ENCODE measurements at regions not wholly inside any gene's neighbourhood (a gene's known extent, or its start where the extent isn't known, plus 50 kb on each side); places are given as distances from the start of the nearest gene placed in this dataset.

DNA sequence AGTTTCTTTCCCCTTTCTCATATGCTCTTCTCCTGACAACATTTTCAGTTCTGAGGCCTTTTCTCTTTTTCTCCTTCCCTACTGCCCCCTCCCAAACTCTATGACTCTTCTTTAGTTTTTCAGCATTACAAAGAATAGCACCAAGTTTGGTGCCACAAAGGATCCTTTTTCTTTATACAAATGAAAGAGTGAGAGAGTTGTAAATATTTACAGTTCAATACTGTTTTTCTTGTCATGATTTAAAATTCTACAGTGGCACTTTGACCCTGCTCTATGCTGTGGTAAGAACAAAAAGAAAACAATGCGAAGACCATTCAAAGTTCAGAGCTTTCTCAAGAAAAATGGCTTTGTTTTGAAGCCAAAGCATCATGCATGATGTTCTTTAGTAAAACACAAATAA lies 667.9 kb upstream of the SGO1 start:
- TF ChIP-seq, protein P1, sequence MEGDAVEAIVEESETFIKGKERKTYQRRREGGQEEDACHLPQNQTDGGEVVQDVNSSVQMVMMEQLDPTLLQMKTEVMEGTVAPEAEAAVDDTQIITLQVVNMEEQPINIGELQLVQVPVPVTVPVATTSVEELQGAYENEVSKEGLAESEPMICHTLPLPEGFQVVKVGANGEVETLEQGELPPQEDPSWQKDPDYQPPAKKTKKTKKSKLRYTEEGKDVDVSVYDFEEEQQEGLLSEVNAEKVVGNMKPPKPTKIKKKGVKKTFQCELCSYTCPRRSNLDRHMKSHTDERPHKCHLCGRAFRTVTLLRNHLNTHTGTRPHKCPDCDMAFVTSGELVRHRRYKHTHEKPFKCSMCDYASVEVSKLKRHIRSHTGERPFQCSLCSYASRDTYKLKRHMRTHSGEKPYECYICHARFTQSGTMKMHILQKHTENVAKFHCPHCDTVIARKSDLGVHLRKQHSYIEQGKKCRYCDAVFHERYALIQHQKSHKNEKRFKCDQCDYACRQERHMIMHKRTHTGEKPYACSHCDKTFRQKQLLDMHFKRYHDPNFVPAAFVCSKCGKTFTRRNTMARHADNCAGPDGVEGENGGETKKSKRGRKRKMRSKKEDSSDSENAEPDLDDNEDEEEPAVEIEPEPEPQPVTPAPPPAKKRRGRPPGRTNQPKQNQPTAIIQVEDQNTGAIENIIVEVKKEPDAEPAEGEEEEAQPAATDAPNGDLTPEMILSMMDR (IDR thresholded peaks at IDR 0.05; ENCODE audit: unreplicated experiment in 3 of 3): no peak

DNA sequence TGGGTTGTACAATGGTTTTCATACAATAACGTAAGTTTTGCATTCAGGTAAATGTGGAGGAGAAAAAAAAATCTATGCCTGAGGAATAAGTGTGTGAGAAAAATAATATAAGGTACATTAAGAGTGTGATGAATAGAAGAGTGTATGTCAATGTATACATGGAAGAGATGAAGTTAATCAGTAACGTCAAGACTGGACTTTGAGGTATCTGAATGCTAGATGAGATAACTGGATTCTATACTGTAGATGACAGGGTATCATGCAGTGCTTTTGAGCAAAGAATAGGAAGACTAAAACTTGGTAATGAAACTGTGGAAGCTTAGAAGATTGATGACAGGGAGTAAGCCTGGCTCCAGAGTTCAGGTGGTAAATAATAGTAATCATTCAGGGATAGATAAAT lies 666.7 kb upstream of the SGO1 start:
- Mint-ChIP-seq H3K27me3 (ENCODE audit: low read depth) (no peaks in the 10 kb centered on the region), H3K27ac (no peak overlapping the region), H3K36me3 (ENCODE audit: low read depth) (no peaks in the 10 kb centered on the region), H3K4me3 (no peak overlapping the region), H3K9me3 (no peaks in the 10 kb centered on the region), H3K4me1 (peaks cover 5% of the 10 kb centered on the region)
- TF ChIP-seq, protein P1 (IDR thresholded peaks at IDR 0.05; ENCODE audit: unreplicated experiment in 3 of 3): no peak

More for the DNA sequence above, 667.9 kb upstream of the SGO1 start:
- peaks cover 5% of the 10 kb centered on the region for H3K4me1 Mint-ChIP-seq
- H3K27me3 Mint-ChIP-seq (ENCODE audit: low read depth): no peaks in the 10 kb centered on the region
- H3K4me3 Mint-ChIP-seq: no peak overlapping the region
- no peak overlapping the region for H3K27ac Mint-ChIP-seq
- no peaks in the 10 kb centered on the region for H3K36me3 Mint-ChIP-seq (ENCODE audit: low read depth)
- H3K9me3 Mint-ChIP-seq: no peaks in the 10 kb centered on the region

DNA sequence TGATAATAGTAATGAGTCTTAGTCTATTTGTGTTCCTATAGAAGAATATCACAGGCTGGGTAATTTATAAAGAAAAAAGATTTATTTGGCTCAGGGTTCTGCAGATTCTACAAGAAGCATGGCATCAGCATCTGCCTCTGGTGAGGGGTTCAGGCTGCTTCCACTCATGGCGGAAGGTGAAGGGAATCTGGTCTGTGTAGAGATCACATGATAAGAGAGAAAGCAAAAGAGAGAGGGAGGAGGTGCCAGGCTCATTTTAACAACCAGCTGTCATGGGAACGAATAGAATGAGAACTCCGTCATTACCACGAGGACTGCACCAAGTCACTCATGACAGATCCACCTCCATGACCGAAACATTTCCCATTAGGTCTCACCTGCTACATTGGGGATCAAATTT lies 664.0 kb upstream of the SGO1 start:
- peaks cover 5% of the 10 kb centered on the region for H3K4me1 Mint-ChIP-seq
- TF ChIP-seq, protein P1 (IDR thresholded peaks at IDR 0.05; ENCODE audit: unreplicated experiment in 3 of 3): no peak
- H3K9me3 Mint-ChIP-seq: no peaks in the 10 kb centered on the region
- H3K27me3 Mint-ChIP-seq (ENCODE audit: low read depth): no peaks in the 10 kb centered on the region
- no peak overlapping the region for H3K27ac Mint-ChIP-seq
- H3K4me3 Mint-ChIP-seq: no peak overlapping the region
- no peaks in the 10 kb centered on the region for H3K36me3 Mint-ChIP-seq (ENCODE audit: low read depth)

DNA sequence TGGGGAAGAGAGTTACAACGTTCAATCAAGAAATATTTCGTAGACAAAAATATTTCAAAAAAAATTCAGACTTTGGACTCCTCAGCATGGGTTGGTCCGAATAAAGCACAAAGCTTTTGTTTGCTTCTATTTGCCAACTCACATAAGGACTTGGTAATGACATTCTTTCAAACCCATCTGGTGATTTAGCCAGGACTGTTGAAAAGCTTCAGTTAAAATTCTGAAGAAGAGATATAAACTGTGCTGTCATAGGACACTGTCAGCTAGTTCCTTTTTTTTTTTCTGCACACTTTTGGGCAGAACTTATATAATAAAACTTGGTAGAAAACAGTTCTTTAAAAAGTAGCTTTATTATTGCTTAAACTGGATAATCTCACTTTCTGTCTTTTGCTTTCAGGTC lies 660.8 kb upstream of the SGO1 start:
- peaks cover 26% of the 10 kb centered on the region for H3K4me1 Mint-ChIP-seq
- H3K36me3 Mint-ChIP-seq (ENCODE audit: low read depth): no peaks in the 10 kb centered on the region
- TF ChIP-seq, protein P1 (IDR thresholded peaks at IDR 0.05; ENCODE audit: unreplicated experiment in 3 of 3): no peak
- no peaks in the 10 kb centered on the region for H3K27me3 Mint-ChIP-seq (ENCODE audit: low read depth)
- H3K27ac Mint-ChIP-seq: no peak overlapping the region
- H3K9me3 Mint-ChIP-seq: no peaks in the 10 kb centered on the region
- H3K4me3 Mint-ChIP-seq: no peak overlapping the region

DNA sequence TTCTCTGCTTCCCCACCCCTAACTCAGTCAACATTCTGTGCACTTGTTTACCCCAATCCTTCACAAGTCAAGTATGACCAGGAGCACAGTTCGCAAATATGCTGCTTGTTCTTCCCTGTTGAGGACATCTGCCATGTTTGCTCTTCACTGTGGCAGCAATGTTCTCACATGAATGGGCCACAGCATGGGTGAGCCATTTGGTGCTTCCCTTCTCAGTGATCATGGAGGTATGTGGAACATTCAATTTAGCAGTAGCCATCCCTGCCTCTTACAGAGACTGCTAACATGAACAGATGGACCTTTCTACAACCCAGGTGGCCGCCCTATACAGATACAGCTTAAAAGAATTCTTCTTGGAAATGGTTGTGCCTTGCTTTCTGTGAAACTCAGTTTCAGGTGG lies 660.1 kb upstream of the SGO1 start:
- no peak overlapping the region for H3K4me3 Mint-ChIP-seq

DNA sequence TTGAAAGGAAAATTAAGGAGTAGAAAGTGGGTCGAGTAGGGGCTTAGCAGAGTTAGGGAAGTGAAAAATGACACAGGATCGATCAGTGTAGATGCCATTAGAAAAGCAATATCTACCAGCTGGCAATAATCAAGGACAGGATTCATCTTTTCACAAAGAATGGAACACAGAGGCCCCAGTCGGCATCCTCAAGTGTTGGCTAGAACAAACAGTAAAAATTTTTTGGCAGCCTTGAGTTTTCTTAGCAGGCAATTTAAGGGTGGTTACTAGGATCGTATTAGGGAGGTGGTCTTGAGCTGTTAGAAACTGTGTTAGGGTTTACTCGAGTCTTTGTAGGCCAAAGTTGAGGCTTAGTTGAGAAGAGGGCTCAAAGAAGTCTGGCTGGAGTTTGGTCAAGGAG lies 658.8 kb upstream of the SGO1 start:
- Mint-ChIP-seq H3K4me1 (peaks cover 24% of the 10 kb centered on the region), H3K36me3 (ENCODE audit: low read depth) (no peaks in the 10 kb centered on the region), H3K9me3 (no peaks in the 10 kb centered on the region), H3K4me3 (no peak overlapping the region), H3K27me3 (ENCODE audit: low read depth) (no peaks in the 10 kb centered on the region), H3K27ac (peak overlapping the region; percentile 6 to 41 (median 37))
- TF ChIP-seq, protein P1 (IDR thresholded peaks at IDR 0.05; ENCODE audit: unreplicated experiment in 3 of 3): no peak

More for the DNA sequence above, 660.1 kb upstream of the SGO1 start:
- Mint-ChIP-seq H3K27ac (no peak overlapping the region), H3K36me3 (ENCODE audit: low read depth) (no peaks in the 10 kb centered on the region), H3K9me3 (no peaks in the 10 kb centered on the region), H3K27me3 (ENCODE audit: low read depth) (no peaks in the 10 kb centered on the region), H3K4me1 (peaks cover 26% of the 10 kb centered on the region)
- TF ChIP-seq, protein P1 (IDR thresholded peaks at IDR 0.05; ENCODE audit: unreplicated experiment in 3 of 3): no peak

Data from nephron (organoid).